SJSA1 (cell line): ENCODE measurements at regions not wholly inside any gene's neighbourhood (a gene's known extent, or its start where the extent isn't known, plus 50 kb on each side); places are given as distances from the start of the nearest gene placed in this dataset.

Source experiments
- DNase-seq, 2 experiments: peaks; one replicate each; pipeline ENCODE4 v3.0.0-alpha.2; 2015 to 2020; ENCODE audit warnings: low spot score in 2 of 2, low read depth in 1 of 2
- H3K27ac ChIP-seq: fragments of 250-450 bp; sonication (Bioruptor Pico); 2 replicates; pipeline ENCODE4 v1.5.1; 2020; ENCODE audit warnings: mild to moderate bottlenecking, moderate library complexity
- H3K27me3 ChIP-seq: fragments of 250-450 bp; sonication (Bioruptor Pico); replicated peaks from 2 replicates; pipeline ENCODE4 v1.5.1; 2020; ENCODE audit warnings: mild to moderate bottlenecking, moderate library complexity
- H3K36me3 ChIP-seq: fragments of 250-450 bp; sonication (Bioruptor Pico); 2 replicates; pipeline ENCODE4 v1.5.1; 2020; ENCODE audit warnings: mild to moderate bottlenecking
- H3K4me1 ChIP-seq: fragments of 250-450 bp; sonication (Bioruptor Pico); replicated peaks from 2 replicates; pipeline ENCODE4 v1.6.1; 2021; ENCODE audit warnings: mild to moderate bottlenecking
- H3K4me3 ChIP-seq: fragments of 250-450 bp; sonication (Bioruptor Pico); 2 replicates; pipeline ENCODE4 v1.5.1; 2020; ENCODE audit warnings: mild to moderate bottlenecking
- H3K9me3 ChIP-seq: fragments of 250-450 bp; sonication (Bioruptor Pico); replicated peaks from 2 replicates; pipeline ENCODE4 v1.5.1; 2020; ENCODE audit warnings: mild to moderate bottlenecking

DNA sequence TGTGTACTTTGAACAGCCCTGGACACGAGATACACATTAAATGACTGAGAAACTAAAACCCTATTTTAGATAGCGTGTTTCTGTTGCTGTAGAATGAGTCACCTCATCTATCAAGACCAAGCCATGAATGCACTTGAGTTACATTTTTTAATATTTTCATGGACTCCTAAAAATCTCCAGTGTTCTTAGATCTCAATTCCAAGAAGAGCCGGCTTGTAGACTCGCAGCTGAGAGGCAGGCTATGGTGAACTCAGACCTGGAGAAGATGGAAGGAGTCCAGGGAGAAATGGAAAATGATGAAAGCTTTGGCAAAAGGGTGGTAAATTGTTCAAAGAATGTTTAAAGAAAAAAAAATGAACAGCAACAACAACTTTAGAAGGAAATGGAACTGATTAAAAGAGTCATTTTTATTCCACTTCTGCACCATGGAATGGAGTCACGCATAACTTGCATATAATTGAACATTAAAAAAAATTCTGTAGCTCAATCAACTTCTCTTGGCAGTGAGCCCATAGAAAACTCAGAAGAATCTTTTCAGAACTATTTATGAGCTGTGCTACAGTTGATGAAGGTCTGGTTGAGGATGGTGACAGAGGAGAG lies 129.8 kb downstream of the MXRA5 start:
- no peak overlapping the region for H3K27ac ChIP-seq
- H3K4me1 ChIP-seq: no peaks in the 10 kb centered on the region
- no peaks in the 10 kb centered on the region for H3K9me3 ChIP-seq
- H3K4me3 ChIP-seq: no peak overlapping the region
- H3K27me3 ChIP-seq: no peaks in the 10 kb centered on the region
- H3K36me3 ChIP-seq: no peaks in the 10 kb centered on the region
- no peak for DNase-seq

DNA sequence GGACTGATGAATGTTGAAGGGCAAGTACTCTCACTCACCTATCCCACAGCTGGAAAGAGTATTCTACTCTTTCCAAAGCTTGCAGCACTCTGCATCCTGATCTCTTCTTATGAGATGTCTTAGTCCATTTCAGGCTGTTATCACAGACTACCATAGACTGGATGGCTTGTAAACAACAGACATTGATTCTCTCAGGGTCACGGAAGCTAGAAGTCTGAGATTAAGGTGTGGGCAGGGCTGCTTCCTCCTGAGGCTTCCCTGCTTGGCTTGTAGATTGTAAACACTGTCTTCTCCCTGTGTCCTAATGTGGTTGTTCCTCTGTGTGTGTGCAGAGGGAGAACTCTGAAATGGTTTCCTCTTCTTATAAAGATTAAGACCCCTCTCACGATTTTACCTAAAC lies 131.2 kb downstream of the MXRA5 start:
- Histone ChIP-seq H3K36me3 (no peaks in the 10 kb centered on the region), H3K27ac (no peak overlapping the region), H3K9me3 (no peaks in the 10 kb centered on the region)

DNA sequence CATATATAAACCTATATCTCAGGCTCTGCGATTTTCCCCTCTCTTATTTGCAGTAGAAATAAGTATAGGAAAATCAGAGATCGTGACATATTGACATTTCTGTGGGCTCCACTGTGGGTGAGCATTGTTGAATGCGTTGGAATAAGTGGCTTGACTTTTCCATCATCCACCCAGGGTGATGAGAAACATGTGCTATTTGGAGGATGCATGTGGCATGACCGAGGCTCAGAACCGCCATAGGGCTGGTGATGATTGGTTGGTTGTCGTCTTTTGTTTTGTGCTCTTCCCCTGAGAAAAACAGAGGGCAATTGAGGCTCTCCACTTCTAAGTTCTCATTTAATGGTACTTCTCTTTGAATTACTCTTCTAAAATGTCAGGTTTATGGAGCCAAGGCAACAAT lies 140.1 kb downstream of the MXRA5 start:
- no peaks in the 10 kb centered on the region for H3K9me3 ChIP-seq
- no peak overlapping the region for H3K4me3 ChIP-seq
- H3K27ac ChIP-seq: no peak overlapping the region
- no peaks in the 10 kb centered on the region for H3K36me3 ChIP-seq
- no peak for DNase-seq
- H3K4me1 ChIP-seq: no peaks in the 10 kb centered on the region
- H3K27me3 ChIP-seq: no peaks in the 10 kb centered on the region

More for the DNA sequence above, 131.2 kb downstream of the MXRA5 start:
- no peaks in the 10 kb centered on the region for H3K4me1 ChIP-seq
- H3K27me3 ChIP-seq: no peaks in the 10 kb centered on the region
- H3K4me3 ChIP-seq: no peak overlapping the region
- DNase-seq: no peak

DNA sequence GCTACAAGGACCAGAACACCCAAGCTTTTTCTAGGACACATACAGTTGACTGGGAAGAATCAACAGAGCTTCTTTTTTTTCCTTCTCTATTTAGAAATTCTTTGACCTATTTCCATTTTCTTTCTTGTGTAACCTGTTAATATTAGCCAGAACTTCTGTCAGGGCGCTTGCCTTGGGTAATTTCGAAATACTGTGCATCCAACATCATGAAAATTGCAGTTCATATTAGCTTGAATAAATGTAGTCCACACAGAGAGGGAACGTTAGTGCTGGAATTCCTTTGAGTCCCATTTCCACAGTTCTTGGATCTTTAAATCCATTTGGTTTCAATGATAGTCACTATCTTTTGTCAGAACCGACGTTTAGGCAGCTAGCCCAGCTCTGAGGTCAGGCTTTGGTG lies 141.8 kb downstream of the MXRA5 start:
- Histone ChIP-seq H3K9me3 (no peaks in the 10 kb centered on the region), H3K27me3 (no peaks in the 10 kb centered on the region), H3K27ac (no peak overlapping the region), H3K36me3 (no peaks in the 10 kb centered on the region), H3K4me1 (no peaks in the 10 kb centered on the region), H3K4me3 (no peak overlapping the region)
- no peak for DNase-seq

DNA sequence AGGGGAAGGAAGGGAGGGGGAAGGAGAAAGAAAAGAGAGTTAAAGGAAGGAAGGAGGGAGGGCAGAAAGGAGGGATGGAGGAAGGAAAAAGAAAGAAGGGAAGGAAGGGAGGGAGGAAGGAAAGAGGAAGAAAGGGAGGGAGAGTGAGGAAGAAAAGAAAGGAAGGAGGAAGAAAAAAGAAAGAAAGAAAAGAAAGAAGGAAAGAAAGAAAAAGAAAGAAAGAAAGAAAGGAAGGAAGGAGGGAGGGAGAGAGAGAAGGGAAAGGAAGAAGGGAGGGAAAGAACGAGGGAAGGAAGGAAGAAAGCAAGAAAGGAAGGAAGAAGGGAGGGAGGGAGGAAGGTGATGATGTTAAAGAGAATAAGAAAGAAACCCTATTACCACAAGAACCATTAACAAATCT lies 150.6 kb downstream of the MXRA5 start:
- Histone ChIP-seq H3K4me1 (no peaks in the 10 kb centered on the region), H3K27ac (no peak overlapping the region), H3K9me3 (no peaks in the 10 kb centered on the region), H3K27me3 (no peaks in the 10 kb centered on the region), H3K36me3 (no peaks in the 10 kb centered on the region), H3K4me3 (no peak overlapping the region)
- no peak for DNase-seq

DNA sequence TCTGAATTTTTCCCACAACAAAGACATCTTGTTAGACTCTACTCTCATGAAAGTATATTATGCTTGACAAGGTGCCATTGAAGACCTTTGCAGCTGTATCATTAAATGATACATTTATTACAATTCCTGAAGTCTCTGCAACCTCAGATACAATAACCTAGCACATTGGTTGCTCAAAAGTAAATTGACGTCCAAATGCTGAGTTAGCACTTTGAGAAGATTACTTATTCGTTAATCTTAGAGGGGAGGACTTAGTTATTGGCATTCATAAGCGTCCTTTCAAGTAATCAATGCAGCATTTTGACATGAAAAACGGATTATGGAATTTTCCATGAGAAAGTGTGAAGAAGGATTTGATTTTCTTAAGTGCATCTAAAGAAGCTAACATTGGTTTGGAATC lies 151.6 kb downstream of the ARSF start:
- no peaks in the 10 kb centered on the region for H3K9me3 ChIP-seq
- H3K27ac ChIP-seq: no peak overlapping the region
- no peak overlapping the region for H3K4me3 ChIP-seq
- no peak for DNase-seq
- no peaks in the 10 kb centered on the region for H3K36me3 ChIP-seq
- no peaks in the 10 kb centered on the region for H3K27me3 ChIP-seq
- H3K4me1 ChIP-seq: no peaks in the 10 kb centered on the region

DNA sequence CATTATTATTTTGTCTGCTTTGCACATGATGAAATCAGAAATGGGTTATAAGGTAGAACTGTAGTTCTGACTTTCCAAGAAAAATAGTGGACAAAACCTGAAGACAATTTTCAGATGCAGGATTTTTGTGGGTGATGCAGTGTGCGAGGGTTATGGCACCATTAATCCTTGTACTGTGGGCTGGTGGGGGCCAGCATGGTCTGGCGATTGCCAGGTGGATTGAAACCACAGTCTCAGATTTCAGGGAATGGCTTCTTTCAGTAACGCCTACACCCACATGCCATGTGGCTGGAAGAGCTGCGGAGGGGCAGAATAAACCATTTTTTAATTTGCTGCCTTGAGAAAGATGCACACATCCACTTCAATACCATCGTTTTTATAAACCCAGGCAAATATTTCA lies 150.5 kb downstream of the ARSF start:
- Histone ChIP-seq H3K36me3 (no peaks in the 10 kb centered on the region), H3K4me1 (no peaks in the 10 kb centered on the region), H3K27me3 (no peaks in the 10 kb centered on the region), H3K4me3 (no peak overlapping the region), H3K27ac (no peak overlapping the region), H3K9me3 (no peaks in the 10 kb centered on the region)
- no peak for DNase-seq

DNA sequence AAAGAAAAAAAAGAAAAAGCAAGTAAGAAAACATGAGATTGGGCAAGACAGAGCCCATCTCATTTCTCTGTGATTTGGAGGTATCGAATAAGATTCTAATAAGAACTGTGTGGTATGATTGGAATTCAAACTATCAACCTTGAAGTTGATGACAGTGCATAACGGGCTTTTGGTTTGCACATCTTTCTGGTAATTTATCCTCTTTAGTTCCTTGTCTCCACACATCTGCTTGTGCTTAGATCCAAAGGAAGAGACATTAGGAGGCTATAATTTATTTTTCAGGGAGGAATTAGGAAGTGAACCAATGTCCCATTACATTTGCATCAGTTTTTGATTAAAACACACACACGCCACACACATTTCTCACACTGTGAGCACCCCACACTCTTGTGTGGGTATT lies 149.9 kb downstream of the ARSF start:
- Histone ChIP-seq H3K36me3 (no peaks in the 10 kb centered on the region), H3K9me3 (no peaks in the 10 kb centered on the region), H3K4me3 (no peak overlapping the region), H3K27ac (no peak overlapping the region), H3K27me3 (no peaks in the 10 kb centered on the region), H3K4me1 (no peaks in the 10 kb centered on the region)
- no peak for DNase-seq

DNA sequence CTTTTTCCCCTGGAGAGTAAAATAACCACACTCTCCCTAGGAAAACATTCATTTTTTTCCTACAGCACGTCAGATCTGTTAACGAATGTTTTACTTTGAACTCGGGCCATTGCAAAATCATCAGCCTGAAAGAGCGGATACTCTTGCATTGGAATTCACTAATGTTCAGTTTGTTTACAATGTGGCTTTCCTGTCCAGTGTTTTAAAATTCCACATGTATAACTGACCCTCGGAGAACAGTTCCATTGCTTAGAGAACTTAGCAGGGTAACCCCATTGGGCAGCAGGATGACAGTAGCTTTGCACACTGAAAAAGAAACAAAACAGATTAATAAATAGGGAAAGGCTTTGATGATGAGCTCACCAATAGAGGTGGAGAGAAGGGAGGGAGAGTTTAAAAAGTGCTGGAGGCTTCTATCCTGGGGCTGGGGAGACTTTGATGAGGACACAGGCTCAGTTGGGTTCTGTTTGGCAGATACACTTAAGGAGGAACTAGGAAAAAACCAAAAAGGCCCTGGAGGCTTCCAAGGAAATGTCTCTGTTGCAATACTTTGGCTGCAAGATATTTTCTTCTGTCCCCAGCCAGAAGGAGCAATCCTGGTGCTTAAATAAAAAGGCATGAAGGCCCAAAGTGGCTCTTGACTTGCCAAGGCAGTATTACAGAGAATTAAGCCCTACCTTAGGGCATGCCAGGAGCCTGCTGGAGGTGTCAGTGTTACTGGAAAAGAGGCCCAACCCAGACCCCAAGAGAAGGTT lies 143.1 kb downstream of the ARSF start:
- Histone ChIP-seq H3K36me3 (no peaks in the 10 kb centered on the region), H3K4me1 (peaks cover 19% of the 10 kb centered on the region), H3K27me3 (no peaks in the 10 kb centered on the region), H3K9me3 (no peaks in the 10 kb centered on the region), H3K4me3 (no peak overlapping the region), H3K27ac (peak overlapping the region; percentile 94)
- peak; percentile 45 to 72 for DNase-seq

DNA sequence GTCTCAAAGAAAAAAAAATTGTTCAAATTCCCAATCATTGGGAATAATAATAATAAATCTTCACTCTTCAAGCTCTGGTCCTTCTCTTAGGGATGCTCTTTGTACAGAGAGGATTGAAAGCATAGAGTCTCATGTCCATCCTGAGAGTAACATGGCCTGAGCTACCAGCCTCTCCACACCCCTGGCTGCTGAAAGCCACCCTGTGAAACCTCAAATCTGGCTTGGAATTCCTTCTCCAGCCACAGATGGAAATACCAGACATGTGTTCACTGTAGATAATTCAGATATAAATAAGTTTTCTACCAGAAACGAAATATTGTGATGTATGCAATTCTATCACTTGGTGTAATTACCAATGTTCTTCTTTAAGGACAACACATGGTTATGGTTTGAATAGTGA lies 140.6 kb downstream of the ARSF start:
- Histone ChIP-seq H3K9me3 (no peaks in the 10 kb centered on the region), H3K36me3 (no peaks in the 10 kb centered on the region), H3K27me3 (no peaks in the 10 kb centered on the region), H3K27ac (no peak overlapping the region), H3K4me3 (no peak overlapping the region), H3K4me1 (peaks cover 35% of the 10 kb centered on the region)
- no peak for DNase-seq

DNA sequence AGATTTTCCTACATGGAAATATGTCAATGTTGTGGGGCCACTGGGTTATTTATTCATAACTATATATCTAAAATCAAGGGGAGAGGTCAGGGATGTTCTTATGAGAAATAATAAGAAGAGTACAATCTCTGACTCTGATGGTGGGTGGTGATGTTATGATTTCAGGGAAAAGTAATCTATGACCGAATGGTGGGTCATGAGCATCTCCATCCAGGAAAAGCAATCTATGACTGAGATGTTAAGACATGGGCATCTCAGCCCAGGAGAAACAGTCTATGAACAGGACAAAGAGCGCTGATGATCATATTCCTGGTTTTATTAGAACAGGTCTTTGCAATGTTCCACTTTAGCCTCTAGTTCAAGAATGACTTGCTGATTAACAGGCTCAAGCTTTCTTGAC lies 137.1 kb downstream of the ARSF start:
- H3K27ac ChIP-seq: no peak overlapping the region
- DNase-seq: no peak
- no peaks in the 10 kb centered on the region for H3K36me3 ChIP-seq
- H3K4me3 ChIP-seq: no peak overlapping the region
- peaks cover 24% of the 10 kb centered on the region for H3K4me1 ChIP-seq
- no peaks in the 10 kb centered on the region for H3K9me3 ChIP-seq
- H3K27me3 ChIP-seq: no peaks in the 10 kb centered on the region

DNA sequence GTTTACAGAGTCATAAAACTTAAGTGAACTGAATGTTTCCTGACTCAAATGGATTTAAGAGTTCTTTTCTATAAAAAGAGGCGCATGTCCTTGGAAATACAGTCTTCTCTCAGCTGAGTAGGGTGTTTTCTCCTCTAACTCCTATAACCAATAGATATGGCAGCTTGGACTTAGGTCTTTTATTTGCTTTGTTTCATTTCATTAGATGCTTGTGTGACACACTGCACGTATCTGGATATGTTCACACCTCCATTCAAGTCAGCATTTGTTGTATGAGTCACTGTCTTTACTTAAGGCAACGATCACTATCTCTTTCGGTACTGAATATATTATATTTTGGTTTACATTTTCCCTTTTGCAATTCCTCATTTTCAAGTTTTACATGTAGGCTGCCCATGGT lies 136.6 kb downstream of the ARSF start:
- Histone ChIP-seq H3K27me3 (no peaks in the 10 kb centered on the region), H3K27ac (no peak overlapping the region), H3K4me3 (no peak overlapping the region), H3K4me1 (peaks cover 22% of the 10 kb centered on the region), H3K36me3 (no peaks in the 10 kb centered on the region), H3K9me3 (no peaks in the 10 kb centered on the region)
- DNase-seq: no peak

DNA sequence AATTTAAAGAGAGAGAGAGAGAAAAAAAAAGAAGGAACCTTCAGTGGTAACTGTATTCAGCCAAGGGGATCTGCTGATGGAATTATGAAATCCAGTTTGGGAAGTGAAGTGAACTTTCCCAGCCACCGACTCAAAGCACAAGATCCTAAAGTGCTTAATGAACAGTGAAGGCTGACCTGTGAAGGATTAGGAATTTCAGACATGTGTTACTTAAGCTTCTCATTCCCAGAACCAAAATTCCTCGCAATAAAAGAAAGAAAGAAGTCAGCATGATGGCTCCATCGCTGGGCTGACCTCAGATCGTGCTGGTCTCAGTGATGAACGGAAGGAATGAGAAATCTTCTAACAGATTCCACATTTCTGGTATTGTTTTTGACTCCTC lies 135.2 kb downstream of the ARSF start:
- no peaks in the 10 kb centered on the region for H3K9me3 ChIP-seq
- DNase-seq: peak in 1 of 2 experiments; percentile 59
- no peaks in the 10 kb centered on the region for H3K36me3 ChIP-seq
- no peaks in the 10 kb centered on the region for H3K27me3 ChIP-seq
- H3K27ac ChIP-seq: peak overlapping the region; percentile 80
- no peak overlapping the region for H3K4me3 ChIP-seq
- H3K4me1 ChIP-seq: peaks cover 22% of the 10 kb centered on the region

DNA sequence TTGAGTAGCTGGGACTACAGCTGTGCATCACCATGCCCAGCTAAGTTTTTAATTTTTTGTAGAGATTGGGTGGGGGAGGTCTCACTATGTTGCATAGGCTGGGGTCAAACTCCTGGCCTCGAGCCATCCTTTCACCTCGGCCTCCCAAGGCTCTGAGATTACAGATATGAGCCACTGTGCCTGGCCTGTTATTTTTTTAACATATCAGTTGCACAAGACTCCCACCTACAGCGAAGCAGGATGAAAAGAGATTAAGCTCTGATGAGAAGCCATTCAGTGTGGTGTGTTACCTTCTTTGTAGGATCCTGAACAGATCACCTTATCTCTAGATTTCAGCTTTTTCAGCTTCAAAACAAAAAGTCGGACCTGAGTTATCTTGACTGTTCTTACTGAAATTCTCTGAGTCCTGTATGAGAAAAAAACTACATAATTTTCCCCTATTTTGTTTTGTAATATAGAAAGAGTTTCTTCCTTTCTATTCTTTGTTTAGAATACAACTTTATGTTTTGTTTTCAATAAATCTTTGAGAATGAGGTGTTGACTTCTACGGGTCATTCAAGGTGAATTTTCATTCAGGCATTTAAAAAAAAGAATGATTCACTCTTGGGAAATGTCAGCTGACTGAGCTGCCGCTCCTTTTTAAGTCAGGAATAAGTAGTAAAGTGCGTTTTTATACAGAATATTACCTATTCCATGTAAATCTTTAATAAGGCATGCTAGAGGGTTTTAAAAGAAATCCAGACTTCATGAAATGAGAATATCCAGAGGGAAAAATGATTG lies 134.6 kb downstream of the ARSF start:
- peak in 1 of 2 experiments; percentile 59 for DNase-seq

More for the DNA sequence above, 134.6 kb downstream of the ARSF start:
- peaks cover 22% of the 10 kb centered on the region for H3K4me1 ChIP-seq
- H3K36me3 ChIP-seq: no peaks in the 10 kb centered on the region
- H3K9me3 ChIP-seq: no peaks in the 10 kb centered on the region
- peak overlapping the region; percentile 80 for H3K27ac ChIP-seq
- H3K27me3 ChIP-seq: no peaks in the 10 kb centered on the region
- no peak overlapping the region for H3K4me3 ChIP-seq
